ENCODE measurements at regions not wholly inside any gene's neighbourhood (a gene's known extent, or its start where the extent isn't known, plus 50 kb on each side); places are given as distances from the start of the nearest gene placed in this dataset.

- Mint-ChIP-seq H3K27me3 (ENCODE audit: unreplicated experiment) (no peaks in the 10 kb centered on the region), H3K9me3 (ENCODE audit: unreplicated experiment) (no peaks in the 10 kb centered on the region), H3K36me3 (ENCODE audit: low read depth, unreplicated experiment) (no peaks in the 10 kb centered on the region), H3K4me3 (ENCODE audit: unreplicated experiment) (no peak overlapping the region), H3K27ac (ENCODE audit: unreplicated experiment) (no peak overlapping the region), H3K4me1 (ENCODE audit: unreplicated experiment) (no peaks in the 10 kb centered on the region)
- DNase-seq (ENCODE audit: low spot score), result no peak
- TF ChIP-seq CTCF (IDR thresholded peaks at IDR 0.05; ENCODE audit: unreplicated experiment), result no peak
These were observed 796.6 kb upstream of the ROBO1 start for GRCh38 chr3:80564391-80564790.

GRCh38 chr3:80559701-80560100 lies 791.9 kb upstream of the ROBO1 start:
- H3K27me3 Mint-ChIP-seq (ENCODE audit: unreplicated experiment), result no peaks in the 10 kb centered on the region
- H3K27ac Mint-ChIP-seq (ENCODE audit: unreplicated experiment), result no peak overlapping the region
- H3K4me3 Mint-ChIP-seq (ENCODE audit: unreplicated experiment), result no peak overlapping the region
- no peak for DNase-seq (ENCODE audit: low spot score)
- no peaks in the 10 kb centered on the region for H3K9me3 Mint-ChIP-seq (ENCODE audit: unreplicated experiment)
- H3K4me1 Mint-ChIP-seq (ENCODE audit: unreplicated experiment), result no peaks in the 10 kb centered on the region
- no peaks in the 10 kb centered on the region for H3K36me3 Mint-ChIP-seq (ENCODE audit: low read depth, unreplicated experiment)
- TF ChIP-seq CTCF (IDR thresholded peaks at IDR 0.05; ENCODE audit: unreplicated experiment), result no peak

GRCh38 chr3:80556763-80557162 lies 789.0 kb upstream of the ROBO1 start:
- H3K9me3 Mint-ChIP-seq (ENCODE audit: unreplicated experiment), result no peaks in the 10 kb centered on the region
- H3K4me3 Mint-ChIP-seq (ENCODE audit: unreplicated experiment), result no peak overlapping the region
- no peak for DNase-seq (ENCODE audit: low spot score)
- no peak overlapping the region for H3K27ac Mint-ChIP-seq (ENCODE audit: unreplicated experiment)
- no peaks in the 10 kb centered on the region for H3K27me3 Mint-ChIP-seq (ENCODE audit: unreplicated experiment)
- no peak for TF ChIP-seq CTCF (IDR thresholded peaks at IDR 0.05; ENCODE audit: unreplicated experiment)
- H3K36me3 Mint-ChIP-seq (ENCODE audit: low read depth, unreplicated experiment), result no peaks in the 10 kb centered on the region
- H3K4me1 Mint-ChIP-seq (ENCODE audit: unreplicated experiment), result no peaks in the 10 kb centered on the region

- no peak for DNase-seq (ENCODE audit: low spot score)
- no peak for TF ChIP-seq CTCF (IDR thresholded peaks at IDR 0.05; ENCODE audit: unreplicated experiment)
- Mint-ChIP-seq H3K36me3 (ENCODE audit: low read depth, unreplicated experiment) (no peaks in the 10 kb centered on the region), H3K9me3 (ENCODE audit: unreplicated experiment) (no peaks in the 10 kb centered on the region), H3K4me1 (ENCODE audit: unreplicated experiment) (no peaks in the 10 kb centered on the region), H3K27me3 (ENCODE audit: unreplicated experiment) (no peaks in the 10 kb centered on the region), H3K27ac (ENCODE audit: unreplicated experiment) (no peak overlapping the region), H3K4me3 (ENCODE audit: unreplicated experiment) (no peak overlapping the region)
These were observed 786.5 kb upstream of the ROBO1 start for GRCh38 chr3:80554304-80554703.

- Mint-ChIP-seq H3K9me3 (ENCODE audit: unreplicated experiment) (no peaks in the 10 kb centered on the region), H3K27ac (ENCODE audit: unreplicated experiment) (no peak overlapping the region)
- TF ChIP-seq CTCF (IDR thresholded peaks at IDR 0.05; ENCODE audit: unreplicated experiment), result no peak
These were observed 785.4 kb upstream of the ROBO1 start for GRCh38 chr3:80553211-80553610.

More at GRCh38 chr3:80553211-80553610, 785.4 kb upstream of the ROBO1 start:
- Mint-ChIP-seq H3K36me3 (ENCODE audit: low read depth, unreplicated experiment) (no peaks in the 10 kb centered on the region), H3K4me1 (ENCODE audit: unreplicated experiment) (no peaks in the 10 kb centered on the region), H3K27me3 (ENCODE audit: unreplicated experiment) (no peaks in the 10 kb centered on the region), H3K4me3 (ENCODE audit: unreplicated experiment) (no peak overlapping the region)
- no peak for DNase-seq (ENCODE audit: low spot score)

Data from endothelial cell (in vitro differentiated cells).